Ovary (tissue), 3 donors: ENCODE measurements at regions not wholly inside any gene's neighbourhood (a gene's known extent, or its start where the extent isn't known, plus 50 kb on each side); places are given as distances from the start of the nearest gene placed in this dataset.
"Not testable (repeated sequence)": the region's sequence is repeated elsewhere in the genome, so short reads cannot be mapped to it uniquely, and the experiment has no call there.

ENCODE experiments used
- CTCF ChIP-seq, 3 donors: fragments of 450-650 bp in 2 of 3; fragments of 200-600 bp in 1 of 3; IDR thresholded peaks; one replicate each; pipeline versions ENCODE4 v1.5.1 to v1.8.0; 2016 to 2022; ENCODE audit warnings: antibody characterized with exemption in 3 of 3, mild to moderate bottlenecking in 1 of 3
- EP300 ChIP-seq: sonication (generic); formaldehyde crosslinking; IDR thresholded peaks from one replicate; pipeline ENCODE4 v1.6.1; 2017; ENCODE audit warnings: antibody characterized with exemption
- POLR2A ChIP-seq: fragments of 450-650 bp; IDR thresholded peaks from one replicate; pipeline ENCODE4 v1.6.1; 2017; ENCODE audit warnings: antibody characterized with exemption, mild to moderate bottlenecking, moderate library complexity
- donor health status: DM: no; HTN: no; CAD: no.

DNA sequence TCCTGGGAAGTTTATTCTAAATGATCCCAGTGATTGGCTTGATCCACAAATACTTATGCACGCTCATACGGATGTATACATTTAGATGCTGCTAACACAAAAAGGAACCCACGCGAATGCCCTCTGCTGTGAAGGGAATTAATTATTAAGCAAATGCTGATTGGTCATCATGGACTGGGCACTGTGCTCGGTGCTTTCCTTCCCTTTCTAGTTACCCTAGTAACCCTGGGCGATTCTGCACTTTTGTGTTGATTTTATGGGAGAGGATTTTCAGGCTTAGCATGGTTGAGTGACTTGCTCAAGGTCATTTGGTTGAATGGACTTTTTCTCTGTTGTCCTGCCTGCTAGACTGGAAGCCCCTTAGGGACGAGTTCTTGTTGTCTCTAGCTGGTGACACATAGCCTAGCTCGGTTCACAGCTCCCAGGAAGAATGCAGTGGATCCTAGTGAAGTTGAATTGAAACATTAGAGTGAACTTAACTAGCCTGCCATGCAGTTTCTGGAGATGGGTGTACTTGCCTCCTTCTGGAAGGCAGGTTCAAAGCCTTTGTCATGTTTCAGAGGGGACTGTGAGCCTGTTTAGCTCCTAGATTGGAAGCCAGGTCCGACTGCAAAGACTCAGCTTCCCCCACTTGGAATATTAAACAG, 54.4 kb downstream of the NPIPB11 start:
- TF ChIP-seq CTCF (IDR thresholded peaks at IDR 0.05); POLR2A; EP300: not testable (repeated sequence)
